AG10803 (cell line): ENCODE measurements at regions not wholly inside any gene's neighbourhood (a gene's known extent, or its start where the extent isn't known, plus 50 kb on each side); places are given as distances from the start of the nearest gene placed in this dataset.
A peak's percentile ranks its signal among the peaks of the same experiment; 100 is the strongest.

ENCODE experiments used
- DNase-seq: peaks from one replicate; pipeline ENCODE4 v3.0.0; 2010; ENCODE audit warnings: low read depth
- H3K4me3 ChIP-seq: 2 replicates; pipeline ENCODE4 v1.5.1; 2011; ENCODE audit warnings: mild to moderate bottlenecking, low read length, control low read depth
- CTCF ChIP-seq: conservative IDR thresholded peaks from 2 replicates; pipeline ENCODE4 v1.5.1; 2011; ENCODE audit warnings: mild to moderate bottlenecking, low read length, control low read depth, inconsistent platforms

- no peak for DNase-seq
- H3K4me3 ChIP-seq = no peak overlapping the region
- no peak for TF ChIP-seq CTCF
Measured at GRCh38 chr7:17526621-17527020, 228.2 kb downstream of the AHR start.

GRCh38 chr7:17528636-17529035 is 230.2 kb downstream of the AHR start:
- no peak for DNase-seq
- TF ChIP-seq CTCF = no peak
- no peak overlapping the region for H3K4me3 ChIP-seq

GRCh38 chr7:17530244-17530643 is 231.8 kb downstream of the AHR start:
- DNase-seq = peak; percentile 80

GRCh38 chr7:17530741-17531421 is 232.4 kb downstream of the AHR start:
- H3K4me3 ChIP-seq = no peak overlapping the region
- peak; percentile 8 for TF ChIP-seq CTCF
- DNase-seq = no peak

More at GRCh38 chr7:17530244-17530643, 231.8 kb downstream of the AHR start:
- TF ChIP-seq CTCF = no peak
- no peak overlapping the region for H3K4me3 ChIP-seq

GRCh38 chr7:17532861-17533404 is 234.5 kb downstream of the AHR start:
- no peak for TF ChIP-seq CTCF
- DNase-seq = peak; percentile 96
- H3K4me3 ChIP-seq = no peak overlapping the region

GRCh38 chr7:17534348-17534747 is 235.9 kb downstream of the AHR start:
- no peak for TF ChIP-seq CTCF
- DNase-seq = no peak
- no peak overlapping the region for H3K4me3 ChIP-seq

- H3K4me3 ChIP-seq = no peak overlapping the region
- DNase-seq = peak; percentile 89
- TF ChIP-seq CTCF = no peak
Measured at GRCh38 chr7:17535776-17536175, 237.3 kb downstream of the AHR start.
